Neural progenitor cell (in vitro differentiated cells): ENCODE measurements at regions not wholly inside any gene's neighbourhood (a gene's known extent, or its start where the extent isn't known, plus 50 kb on each side); places are given as distances from the start of the nearest gene placed in this dataset.

ENCODE experiments used
- DNase-seq: peaks from one replicate; pipeline ENCODE4 v3.0.0-alpha.2; 2016; ENCODE audit warnings: low spot score
- H2AFZ ChIP-seq: fragments of 200-600 bp; sonication (generic); replicated peaks from 2 replicates; pipeline ENCODE4 v1.6.1; 2016; ENCODE audit warnings: antibody characterized with exemption
- H3F3A ChIP-seq: fragments of 200-600 bp; sonication (generic); 2 replicates; pipeline ENCODE4 v1.6.1; 2016; ENCODE audit warnings: antibody characterized with exemption, low read depth
- H3K27ac ChIP-seq: fragments of 200-600 bp; sonication (generic); 2 replicates; pipeline ENCODE4 v1.5.1; 2016; ENCODE audit warnings: mild to moderate bottlenecking
- H3K27me3 ChIP-seq: fragments of 200-600 bp; sonication (generic); 2 replicates; pipeline ENCODE4 v1.6.1; 2016; ENCODE audit warnings: mild to moderate bottlenecking, moderate library complexity
- H3K36me3 ChIP-seq: fragments of 200-600 bp; sonication (generic); 2 replicates; pipeline ENCODE4 v1.5.1; 2016
- H3K4me1 ChIP-seq: fragments of 200-600 bp; sonication (generic); 2 replicates; pipeline ENCODE4 v1.6.1; 2016; ENCODE audit warnings: mixed run types
- H3K4me2 ChIP-seq: fragments of 200-600 bp; sonication (generic); 2 replicates; pipeline ENCODE4 v1.6.1; 2016
- H3K4me3 ChIP-seq: fragments of 200-600 bp; sonication (generic); 2 replicates; pipeline ENCODE4 v1.5.1; 2016
- H3K79me2 ChIP-seq: fragments of 200-600 bp; sonication (generic); 2 replicates; pipeline ENCODE4 v1.6.1; 2016; ENCODE audit warnings: low read depth
- H3K9ac ChIP-seq: fragments of 200-600 bp; sonication (generic); 2 replicates; pipeline ENCODE4 v1.6.1; 2016
- H3K9me3 ChIP-seq: fragments of 200-600 bp; sonication (generic); 2 replicates; pipeline ENCODE4 v1.5.1; 2016; ENCODE audit warnings: low read depth
- H4K20me1 ChIP-seq: fragments of 200-600 bp; sonication (generic); 2 replicates; pipeline ENCODE4 v1.6.1; 2016; ENCODE audit warnings: low read depth
- H3K27ac Mint-ChIP-seq: 3 replicates; pipeline ENCODE4 v1.8.0; 2021; ENCODE audit warnings: mixed read lengths
- H3K27me3 Mint-ChIP-seq: 2 replicates; pipeline ENCODE4 v1.8.0; 2022; ENCODE audit warnings: low read depth, mild to moderate bottlenecking, inconsistent platforms, moderate library complexity, mixed read lengths; ENCODE audit not compliant: insufficient read depth
- H3K36me3 Mint-ChIP-seq: 3 replicates; pipeline ENCODE4 v1.8.0; 2021; ENCODE audit warnings: mixed read lengths
- H3K4me1 Mint-ChIP-seq: 3 replicates; pipeline ENCODE4 v1.8.0; 2021; ENCODE audit warnings: mixed read lengths
- H3K4me3 Mint-ChIP-seq: 3 replicates; pipeline ENCODE4 v1.8.0; 2021; ENCODE audit warnings: mild to moderate bottlenecking, moderate library complexity, mixed read lengths
- H3K9me3 Mint-ChIP-seq: 3 replicates; pipeline ENCODE4 v1.8.0; 2020; ENCODE audit warnings: mixed read lengths
- EZH2 ChIP-seq: fragments of 200-600 bp; sonication (generic); IDR thresholded peaks from 2 replicates; pipeline ENCODE4 v1.6.1; 2017; ENCODE audit warnings: antibody characterized with exemption, mild to moderate bottlenecking, moderate library complexity
- EZH2phosphoT487 ChIP-seq: fragments of 200-600 bp; sonication (generic); IDR thresholded peaks from 2 replicates; pipeline ENCODE4 v1.6.1; 2017; ENCODE audit warnings: antibody characterized with exemption
- TF ChIP-seq, protein P1 (sequence below): fragments of 200-600 bp; sonication (generic); IDR thresholded peaks from 2 replicates; pipeline ENCODE4 v1.5.1; 2017; ENCODE audit warnings: antibody characterized with exemption, mild to moderate bottlenecking

DNA sequence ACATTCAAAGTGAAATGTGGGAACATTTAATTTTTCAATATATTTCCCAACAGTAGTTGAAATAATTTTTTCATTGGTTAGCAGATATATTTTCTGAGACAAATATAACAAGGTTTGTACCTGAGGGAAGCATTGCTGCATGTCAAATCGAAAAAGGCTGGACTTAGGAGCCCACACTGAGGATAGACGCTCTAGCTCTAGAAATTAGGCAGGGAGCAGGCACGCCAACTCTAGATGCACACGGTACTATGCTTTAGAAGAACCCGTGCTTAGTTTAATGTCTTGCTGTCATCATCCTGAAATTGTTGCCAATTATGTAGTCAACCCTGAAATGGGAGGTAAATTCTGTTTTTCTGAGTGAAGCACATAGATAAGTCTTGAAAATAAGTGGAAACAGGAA is 731.1 kb upstream of the ZNF804A start:
- no peaks in the 10 kb centered on the region for H3F3A ChIP-seq
- no peaks in the 10 kb centered on the region for H3K4me1 ChIP-seq
- H2AFZ ChIP-seq = no peak overlapping the region
- no peak overlapping the region for H3K9ac ChIP-seq
- H3K27me3 Mint-ChIP-seq = peaks cover 2% of the 10 kb centered on the region
- no peaks in the 10 kb centered on the region for H3K27me3 ChIP-seq
- no peak overlapping the region for H3K4me3 ChIP-seq
- no peaks in the 10 kb centered on the region for H3K79me2 ChIP-seq
- DNase-seq = no peak
- no peaks in the 10 kb centered on the region for H3K9me3 Mint-ChIP-seq
- no peaks in the 10 kb centered on the region for H3K9me3 ChIP-seq
- no peaks in the 10 kb centered on the region for H3K36me3 ChIP-seq
- H3K36me3 Mint-ChIP-seq = no peaks in the 10 kb centered on the region
- no peak overlapping the region for H3K27ac ChIP-seq
- H3K4me2 ChIP-seq = no peak overlapping the region
- no peak overlapping the region for H3K4me3 Mint-ChIP-seq
- no peaks in the 10 kb centered on the region for H3K4me1 Mint-ChIP-seq
- TF ChIP-seq EZH2 (no peak), EZH2phosphoT487 (no peak)
- TF ChIP-seq, protein P1, sequence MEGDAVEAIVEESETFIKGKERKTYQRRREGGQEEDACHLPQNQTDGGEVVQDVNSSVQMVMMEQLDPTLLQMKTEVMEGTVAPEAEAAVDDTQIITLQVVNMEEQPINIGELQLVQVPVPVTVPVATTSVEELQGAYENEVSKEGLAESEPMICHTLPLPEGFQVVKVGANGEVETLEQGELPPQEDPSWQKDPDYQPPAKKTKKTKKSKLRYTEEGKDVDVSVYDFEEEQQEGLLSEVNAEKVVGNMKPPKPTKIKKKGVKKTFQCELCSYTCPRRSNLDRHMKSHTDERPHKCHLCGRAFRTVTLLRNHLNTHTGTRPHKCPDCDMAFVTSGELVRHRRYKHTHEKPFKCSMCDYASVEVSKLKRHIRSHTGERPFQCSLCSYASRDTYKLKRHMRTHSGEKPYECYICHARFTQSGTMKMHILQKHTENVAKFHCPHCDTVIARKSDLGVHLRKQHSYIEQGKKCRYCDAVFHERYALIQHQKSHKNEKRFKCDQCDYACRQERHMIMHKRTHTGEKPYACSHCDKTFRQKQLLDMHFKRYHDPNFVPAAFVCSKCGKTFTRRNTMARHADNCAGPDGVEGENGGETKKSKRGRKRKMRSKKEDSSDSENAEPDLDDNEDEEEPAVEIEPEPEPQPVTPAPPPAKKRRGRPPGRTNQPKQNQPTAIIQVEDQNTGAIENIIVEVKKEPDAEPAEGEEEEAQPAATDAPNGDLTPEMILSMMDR = no peak
- no peak overlapping the region for H3K27ac Mint-ChIP-seq
- H4K20me1 ChIP-seq = no peaks in the 10 kb centered on the region

DNA sequence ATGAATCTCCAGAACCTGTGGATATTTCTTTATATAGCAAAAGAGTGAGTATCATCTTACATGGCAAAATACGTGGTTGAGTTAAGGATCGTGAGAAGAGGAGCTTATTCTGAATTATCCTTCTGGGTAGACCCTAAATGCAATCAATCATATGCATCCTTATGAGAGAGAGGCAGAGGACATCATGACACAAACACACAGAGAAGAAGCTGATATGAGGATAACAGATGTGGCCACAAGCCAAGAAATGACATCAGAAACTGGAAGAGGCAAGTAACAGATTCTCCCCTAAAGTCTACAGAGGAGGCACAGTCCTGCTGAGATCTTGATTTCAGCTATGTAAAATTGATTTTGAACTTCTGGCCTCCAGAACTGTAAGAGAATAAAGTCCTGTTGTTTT is 730.2 kb upstream of the ZNF804A start:
- no peak overlapping the region for H3K4me3 Mint-ChIP-seq
- Histone ChIP-seq H3K79me2 (no peaks in the 10 kb centered on the region), H3K9ac (no peak overlapping the region), H3K36me3 (no peaks in the 10 kb centered on the region), H3F3A (no peaks in the 10 kb centered on the region), H3K4me3 (no peak overlapping the region), H3K9me3 (no peaks in the 10 kb centered on the region), H3K4me1 (no peaks in the 10 kb centered on the region), H3K4me2 (no peak overlapping the region), H3K27me3 (no peaks in the 10 kb centered on the region), H4K20me1 (no peaks in the 10 kb centered on the region), H3K27ac (no peak overlapping the region), H2AFZ (no peak overlapping the region)
- no peak for TF ChIP-seq EZH2phosphoT487
- TF ChIP-seq, protein P1 = no peak
- TF ChIP-seq EZH2 = no peak
- H3K4me1 Mint-ChIP-seq = no peaks in the 10 kb centered on the region
- H3K27me3 Mint-ChIP-seq = peaks cover 2% of the 10 kb centered on the region
- H3K36me3 Mint-ChIP-seq = no peaks in the 10 kb centered on the region
- no peak overlapping the region for H3K27ac Mint-ChIP-seq
- DNase-seq = no peak
- H3K9me3 Mint-ChIP-seq = no peaks in the 10 kb centered on the region

DNA sequence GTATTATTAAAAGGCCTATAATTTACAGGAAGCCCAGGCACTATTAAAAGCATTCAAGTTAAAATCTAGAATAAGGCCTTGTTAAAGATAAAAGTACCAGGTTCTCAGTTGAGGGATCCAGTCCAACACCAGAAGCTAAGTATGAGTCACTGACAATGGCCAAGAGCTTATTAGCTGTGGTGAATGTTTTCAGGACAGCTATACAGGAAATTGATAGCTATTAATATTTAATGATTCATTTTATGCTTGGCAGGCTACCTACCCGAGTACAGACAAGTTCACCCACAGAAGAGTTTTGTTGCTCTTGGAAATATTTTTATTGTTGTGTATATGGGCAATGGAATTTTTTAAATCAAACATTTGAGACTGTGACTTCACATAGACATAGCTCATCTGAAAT is 729.6 kb upstream of the ZNF804A start:
- Histone ChIP-seq H3K9me3 (no peaks in the 10 kb centered on the region), H3K4me1 (no peaks in the 10 kb centered on the region)
- no peak overlapping the region for H3K4me3 Mint-ChIP-seq

More for the DNA sequence above, 729.6 kb upstream of the ZNF804A start:
- H2AFZ ChIP-seq = no peak overlapping the region
- H3K9me3 Mint-ChIP-seq = no peaks in the 10 kb centered on the region
- no peaks in the 10 kb centered on the region for H3F3A ChIP-seq
- no peaks in the 10 kb centered on the region for H3K36me3 Mint-ChIP-seq
- no peak overlapping the region for H3K4me2 ChIP-seq
- H3K4me3 ChIP-seq = no peak overlapping the region
- no peak for DNase-seq
- peaks cover 2% of the 10 kb centered on the region for H3K27me3 Mint-ChIP-seq
- H3K36me3 ChIP-seq = no peaks in the 10 kb centered on the region
- TF ChIP-seq EZH2phosphoT487 (no peak), EZH2 (no peak)
- TF ChIP-seq, protein P1 = no peak
- no peaks in the 10 kb centered on the region for H4K20me1 ChIP-seq
- no peaks in the 10 kb centered on the region for H3K79me2 ChIP-seq
- no peak overlapping the region for H3K9ac ChIP-seq
- H3K27ac ChIP-seq = no peak overlapping the region
- no peaks in the 10 kb centered on the region for H3K27me3 ChIP-seq
- H3K4me1 Mint-ChIP-seq = no peaks in the 10 kb centered on the region
- no peak overlapping the region for H3K27ac Mint-ChIP-seq
